H9 (cell line): ENCODE measurements at regions not wholly inside any gene's neighbourhood (a gene's known extent, or its start where the extent isn't known, plus 50 kb on each side); places are given as distances from the start of the nearest gene placed in this dataset.

Source experiments
- DNase-seq: peaks from one replicate; pipeline ENCODE4 v3.0.0-alpha.2; 2017
- H2AFZ ChIP-seq: one replicate; pipeline ENCODE4 v1.6.1; 2013; ENCODE audit warnings: mild to moderate bottlenecking, low read length, control low read depth, moderate library complexity
- H2AK5ac ChIP-seq: 2 replicates; pipeline ENCODE4 v1.6.1; 2013; ENCODE audit warnings: low read length, control low read depth, mixed read lengths; ENCODE audit not compliant: insufficient read length
- H2BK120ac ChIP-seq: one replicate; pipeline ENCODE4 v1.6.1; 2013; ENCODE audit warnings: low read depth, mild to moderate bottlenecking, low read length, control low read depth, inconsistent platforms; ENCODE audit not compliant: poor library complexity, severe bottlenecking
- H2BK12ac ChIP-seq: 2 replicates; pipeline ENCODE4 v1.6.1; 2013; ENCODE audit warnings: low read length, control low read depth, mixed read lengths, low read depth; ENCODE audit not compliant: insufficient read length
- H2BK15ac ChIP-seq: 2 replicates; pipeline ENCODE4 v1.6.1; 2013; ENCODE audit warnings: low read depth, low read length, control low read depth
- H2BK20ac ChIP-seq: one replicate; pipeline ENCODE4 v1.6.1; 2013; ENCODE audit warnings: low read depth, mild to moderate bottlenecking, low read length, control low read depth, inconsistent platforms; ENCODE audit not compliant: poor library complexity, severe bottlenecking
- H2BK5ac ChIP-seq: 2 replicates; pipeline ENCODE4 v1.6.1; 2013; ENCODE audit warnings: low read length, control low read depth, mixed read lengths; ENCODE audit not compliant: insufficient read length
- H3K14ac ChIP-seq: 2 replicates; pipeline ENCODE4 v1.6.1; 2013; ENCODE audit warnings: low read length, control low read depth; ENCODE audit not compliant: insufficient read depth
- H3K18ac ChIP-seq: 2 replicates; pipeline ENCODE4 v1.6.1; 2013; ENCODE audit warnings: low read depth, mild to moderate bottlenecking, mixed read lengths, low read length, control low read depth; ENCODE audit not compliant: insufficient read length
- H3K23ac ChIP-seq: 2 replicates; pipeline ENCODE4 v1.6.1; 2013; ENCODE audit warnings: low read length, control low read depth, mixed read lengths, low read depth; ENCODE audit not compliant: insufficient read length
- H3K23me2 ChIP-seq: 2 replicates; pipeline ENCODE4 v1.6.1; 2013; ENCODE audit warnings: low read depth, mild to moderate bottlenecking, mixed read lengths, low read length, control low read depth; ENCODE audit not compliant: insufficient read length, poor library complexity, severe bottlenecking
- H3K27ac ChIP-seq: 2 replicates; pipeline ENCODE4 v1.5.1; 2013; ENCODE audit warnings: low read length, control low read depth, mixed read lengths, low read depth; ENCODE audit not compliant: insufficient read length
- H3K27me3 ChIP-seq: 2 replicates; pipeline ENCODE4 v1.6.1; 2013; ENCODE audit warnings: low read length, control low read depth, inconsistent platforms; ENCODE audit not compliant: insufficient read depth
- H3K4ac ChIP-seq: 2 replicates; pipeline ENCODE4 v1.6.1; 2013; ENCODE audit warnings: low read depth, mild to moderate bottlenecking, control low read depth, inconsistent platforms, low read length, moderate library complexity
- H3K4me1 ChIP-seq: 2 replicates; pipeline ENCODE4 v1.6.1; 2013; ENCODE audit warnings: low read length, control low read depth, inconsistent platforms; ENCODE audit not compliant: insufficient read depth
- H3K4me2 ChIP-seq: 2 replicates; pipeline ENCODE4 v1.6.1; 2013; ENCODE audit warnings: low read length, control low read depth, mixed read lengths; ENCODE audit not compliant: insufficient read length, insufficient read depth
- H3K56ac ChIP-seq: 2 replicates; pipeline ENCODE4 v1.6.1; 2013; ENCODE audit warnings: low read depth, mild to moderate bottlenecking, mixed read lengths, low read length, control low read depth; ENCODE audit not compliant: insufficient read length
- H3K79me1 ChIP-seq: 2 replicates; pipeline ENCODE4 v1.6.1; 2013; ENCODE audit warnings: low read depth, mild to moderate bottlenecking, moderate library complexity, low read length, control low read depth, inconsistent platforms; ENCODE audit not compliant: insufficient read depth, poor library complexity, severe bottlenecking
- H3K79me2 ChIP-seq: 2 replicates; pipeline ENCODE4 v1.6.1; 2013; ENCODE audit warnings: low read length, control low read depth, inconsistent platforms; ENCODE audit not compliant: insufficient read depth
- H3K9ac ChIP-seq: 2 replicates; pipeline ENCODE4 v1.6.1; 2013; ENCODE audit warnings: low read length, control low read depth, mixed read lengths; ENCODE audit not compliant: insufficient read length; ENCODE audit errors: extremely low read depth
- H3K9me3 ChIP-seq: one replicate; pipeline ENCODE4 v1.6.1; 2013; ENCODE audit warnings: low read depth, low read length, inconsistent platforms; ENCODE audit not compliant: control insufficient read depth
- H3T11ph ChIP-seq: one replicate; pipeline ENCODE4 v1.6.1; 2013; ENCODE audit warnings: mild to moderate bottlenecking, low read length, control low read depth, inconsistent platforms
- H4K20me1 ChIP-seq: one replicate; pipeline ENCODE4 v1.6.1; 2013; ENCODE audit not compliant: control insufficient read depth, insufficient read length, insufficient read depth
- H4K5ac ChIP-seq: 2 replicates; pipeline ENCODE4 v1.6.1; 2013; ENCODE audit warnings: low read depth, mild to moderate bottlenecking, mixed read lengths, low read length, control low read depth; ENCODE audit not compliant: insufficient read length
- H4K8ac ChIP-seq: replicated peaks from 2 replicates; pipeline ENCODE4 v1.6.1; 2013; ENCODE audit warnings: low read length, control low read depth, mixed read lengths, low read depth; ENCODE audit not compliant: insufficient read length
- H4K91ac ChIP-seq: 2 replicates; pipeline ENCODE4 v1.6.1; 2013; ENCODE audit warnings: low read depth, mild to moderate bottlenecking, moderate library complexity, mixed read lengths, low read length, control low read depth; ENCODE audit not compliant: insufficient read length
- H3K27ac Mint-ChIP-seq, 3 experiments: 2 replicates in 2 of 3; 3 replicates in 1 of 3; pipeline ENCODE4 v1.8.0; 2020 to 2021; ENCODE audit warnings: mixed read lengths in 3 of 3, mild to moderate bottlenecking in 1 of 3, moderate library complexity in 1 of 3
- H3K27me3 Mint-ChIP-seq: 2 replicates; pipeline ENCODE4 v1.8.0; 2021; ENCODE audit warnings: low read depth, mild to moderate bottlenecking, moderate library complexity, mixed read lengths
- H3K36me3 Mint-ChIP-seq, 3 experiments: 2 replicates in 2 of 3; 3 replicates in 1 of 3; pipeline ENCODE4 v1.8.0; 2020 to 2021; ENCODE audit warnings: low read depth in 3 of 3, mixed read lengths in 3 of 3; ENCODE audit not compliant: insufficient read depth in 1 of 3
- H3K4me1 Mint-ChIP-seq, 2 experiments: 2 replicates each; pipeline ENCODE4 v1.8.0; 2020; ENCODE audit warnings: mixed read lengths in 2 of 2
- H3K4me3 Mint-ChIP-seq, 2 experiments: 2 replicates in 1 of 2; 3 replicates in 1 of 2; pipeline ENCODE4 v1.8.0; 2020 to 2021; ENCODE audit warnings: mild to moderate bottlenecking in 2 of 2, mixed read lengths in 2 of 2, moderate library complexity in 1 of 2
- H3K9me3 Mint-ChIP-seq, 2 experiments: 2 replicates in 1 of 2; 3 replicates in 1 of 2; pipeline ENCODE4 v1.8.0; 2020; ENCODE audit warnings: mild to moderate bottlenecking in 2 of 2, mixed read lengths in 2 of 2, moderate library complexity in 1 of 2
- WGBS: extraction: QIAGEN DNeasy Blood & Tissue Kit; methylation state at CpG from one replicate; pipeline ENCODE4 v1.1.7; 2013; ENCODE audit warnings: missing lambda C conversion rate, low lambda C conversion rate, mixed read lengths; ENCODE audit not compliant: insufficient read length; ENCODE audit errors: extremely low coverage; 5-methylcytosine and 5-hydroxymethylcytosine counted together
- TF ChIP-seq, protein P1 (sequence below): fragments of 200-600 bp; sonication (generic); conservative IDR thresholded peaks from 3 replicates; pipeline ENCODE4 v1.8.0; 2021; ENCODE audit warnings: antibody characterized with exemption, mild to moderate bottlenecking

DNA sequence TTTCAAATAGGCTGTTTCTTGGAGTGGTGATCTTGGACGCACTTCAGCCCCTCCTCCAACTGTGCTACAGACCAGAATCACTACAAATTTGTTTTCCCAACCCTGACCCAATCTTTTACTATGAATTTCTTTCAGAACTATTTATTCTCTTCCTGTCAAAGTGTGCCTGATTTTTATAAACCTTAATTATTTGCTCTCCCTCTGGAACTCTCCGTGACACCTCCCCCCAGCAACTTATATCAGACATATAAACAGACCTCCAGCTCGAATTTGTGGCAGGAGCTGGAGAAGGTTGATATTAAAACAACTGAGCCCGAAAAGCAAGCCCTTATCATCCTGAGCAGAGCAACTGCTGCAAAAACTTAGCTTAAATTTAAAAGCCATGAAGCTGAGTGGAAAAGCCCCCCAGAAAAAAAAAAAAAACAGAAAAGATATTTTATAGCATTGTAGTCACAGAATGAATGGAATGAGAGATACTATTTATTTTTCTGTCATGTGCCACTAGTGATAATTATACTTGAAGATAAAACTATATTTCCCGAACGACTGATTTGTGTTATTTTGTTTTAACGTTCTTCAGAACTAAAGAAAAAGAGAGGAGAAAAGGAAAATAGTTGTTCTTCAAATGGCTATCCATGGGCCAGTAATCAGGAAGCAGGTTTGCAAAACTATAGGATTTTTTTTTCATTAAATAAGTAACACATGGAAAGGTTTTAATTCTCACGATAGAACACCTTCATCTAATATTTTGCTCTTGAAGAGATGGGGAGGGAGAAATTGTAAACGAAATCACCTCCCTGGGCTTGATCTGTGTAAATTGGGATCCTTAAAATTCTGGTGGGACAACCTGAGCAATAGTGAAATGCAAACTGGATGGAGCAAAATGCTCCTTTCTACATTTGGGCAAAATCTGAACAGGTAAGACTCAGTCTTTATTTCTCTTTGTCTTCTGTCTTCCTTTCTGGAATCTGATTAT, 80.8 kb downstream of the NR2F2 start:
- peaks cover 3% of the 10 kb centered on the region for H3K23me2 ChIP-seq
- no peaks in the 10 kb centered on the region for H3K79me1 ChIP-seq
- H2BK5ac ChIP-seq = no peak overlapping the region
- TF ChIP-seq, protein P1, sequence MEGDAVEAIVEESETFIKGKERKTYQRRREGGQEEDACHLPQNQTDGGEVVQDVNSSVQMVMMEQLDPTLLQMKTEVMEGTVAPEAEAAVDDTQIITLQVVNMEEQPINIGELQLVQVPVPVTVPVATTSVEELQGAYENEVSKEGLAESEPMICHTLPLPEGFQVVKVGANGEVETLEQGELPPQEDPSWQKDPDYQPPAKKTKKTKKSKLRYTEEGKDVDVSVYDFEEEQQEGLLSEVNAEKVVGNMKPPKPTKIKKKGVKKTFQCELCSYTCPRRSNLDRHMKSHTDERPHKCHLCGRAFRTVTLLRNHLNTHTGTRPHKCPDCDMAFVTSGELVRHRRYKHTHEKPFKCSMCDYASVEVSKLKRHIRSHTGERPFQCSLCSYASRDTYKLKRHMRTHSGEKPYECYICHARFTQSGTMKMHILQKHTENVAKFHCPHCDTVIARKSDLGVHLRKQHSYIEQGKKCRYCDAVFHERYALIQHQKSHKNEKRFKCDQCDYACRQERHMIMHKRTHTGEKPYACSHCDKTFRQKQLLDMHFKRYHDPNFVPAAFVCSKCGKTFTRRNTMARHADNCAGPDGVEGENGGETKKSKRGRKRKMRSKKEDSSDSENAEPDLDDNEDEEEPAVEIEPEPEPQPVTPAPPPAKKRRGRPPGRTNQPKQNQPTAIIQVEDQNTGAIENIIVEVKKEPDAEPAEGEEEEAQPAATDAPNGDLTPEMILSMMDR = no peak
- no peak for DNase-seq
- H2BK15ac ChIP-seq = no peak overlapping the region
- H3K4ac ChIP-seq = no peak overlapping the region
- H3K9me3 ChIP-seq = no peaks in the 10 kb centered on the region
- H3T11ph ChIP-seq = no peak overlapping the region
- no peak overlapping the region for H3K27ac ChIP-seq
- no peak overlapping the region for H3K9ac ChIP-seq
- Mint-ChIP-seq H3K4me3 (peak overlapping the region in 1 of 2 experiments; percentile 38; a peak in 1 of 5 replicates), H3K27me3 (peaks cover 100% of the 10 kb centered on the region), H3K9me3 (peaks cover 6 to 7% of the 10 kb centered on the region in 2 experiments; a peak in 4 of 5 replicates), H3K4me1 (peaks cover 8 to 33% of the 10 kb centered on the region in 2 experiments), H3K27ac (no peak overlapping the region; a peak in 1 of 7 replicates), H3K36me3 (no peaks in the 10 kb centered on the region; a peak in 1 of 7 replicates)
- no peak overlapping the region for H3K4me2 ChIP-seq
- WGBS = no CpG with 5 or more reads among the region's 9 CpGs
- no peaks in the 10 kb centered on the region for H3K4me1 ChIP-seq
- no peak overlapping the region for H2AFZ ChIP-seq
- H3K27me3 ChIP-seq = peaks cover 96% of the 10 kb centered on the region
- H2BK20ac ChIP-seq = no peak overlapping the region
- no peak overlapping the region for H4K91ac ChIP-seq
- no peak overlapping the region for H4K5ac ChIP-seq
- H3K56ac ChIP-seq = no peak overlapping the region
- no peaks in the 10 kb centered on the region for H4K20me1 ChIP-seq
- no peak overlapping the region for H2BK12ac ChIP-seq
- no peak overlapping the region for H3K14ac ChIP-seq
- no peak overlapping the region for H4K8ac ChIP-seq
- no peaks in the 10 kb centered on the region for H3K79me2 ChIP-seq
- H2AK5ac ChIP-seq = no peak overlapping the region
- no peak overlapping the region for H3K23ac ChIP-seq
- no peak overlapping the region for H3K18ac ChIP-seq
- H2BK120ac ChIP-seq = no peak overlapping the region
